NB4 (cell line): ENCODE measurements at regions not wholly inside any gene's neighbourhood (a gene's known extent, or its start where the extent isn't known, plus 50 kb on each side); places are given as distances from the start of the nearest gene placed in this dataset.

Experiments
- DNase-seq: peaks from one replicate; pipeline ENCODE4 v3.0.0; 2010; ENCODE audit warnings: low read depth
- H3K4me3 ChIP-seq: one replicate; pipeline ENCODE4 v1.5.1; 2011; ENCODE audit warnings: mild to moderate bottlenecking, low read depth, low read length, moderate library complexity
- CTCF ChIP-seq: IDR thresholded peaks from one replicate; pipeline ENCODE4 v1.5.1; 2012; ENCODE audit warnings: low read depth, low read length
- MAX ChIP-seq: IDR thresholded peaks from 2 replicates; pipeline ENCODE4 v1.6.1; 2011; ENCODE audit warnings: low read depth, low read length
- MYC ChIP-seq: IDR thresholded peaks from 2 replicates; pipeline ENCODE4 v1.6.1; 2011; ENCODE audit warnings: low read depth, low read length
- POLR2A ChIP-seq: IDR thresholded peaks from 2 replicates; pipeline ENCODE4 v1.6.1; 2011; ENCODE audit warnings: mild to moderate bottlenecking; ENCODE audit not compliant: insufficient read length; ENCODE audit errors: extremely low read depth

- no peak for DNase-seq
- TF ChIP-seq CTCF = no peak
- TF ChIP-seq MAX = no peak
- no peak for TF ChIP-seq MYC
- no peak for TF ChIP-seq POLR2A
- no peak overlapping the region for H3K4me3 ChIP-seq
Observed at GRCh38 chr1:96649301-96649700, 72.3 kb upstream of the PTBP2 start.

- DNase-seq = no peak
- H3K4me3 ChIP-seq = no peak overlapping the region
- no peak for TF ChIP-seq MAX
- TF ChIP-seq POLR2A = no peak
- no peak for TF ChIP-seq CTCF
- no peak for TF ChIP-seq MYC
Observed at GRCh38 chr1:96651517-96651916, 70.1 kb upstream of the PTBP2 start.

GRCh38 chr1:96660051-96660450 lies 61.5 kb upstream of the PTBP2 start:
- no peak for DNase-seq
- no peak for TF ChIP-seq CTCF
- no peak for TF ChIP-seq MAX
- TF ChIP-seq POLR2A = no peak
- no peak for TF ChIP-seq MYC
- H3K4me3 ChIP-seq = no peak overlapping the region

GRCh38 chr1:96660503-96660902 lies 61.1 kb upstream of the PTBP2 start:
- TF ChIP-seq MYC = no peak
- TF ChIP-seq CTCF = no peak
- no peak for TF ChIP-seq MAX
- TF ChIP-seq POLR2A = no peak
- H3K4me3 ChIP-seq = no peak overlapping the region
- DNase-seq = no peak
